ENCODE measurements at regions not wholly inside any gene's neighbourhood (a gene's known extent, or its start where the extent isn't known, plus 50 kb on each side); places are given as distances from the start of the nearest gene placed in this dataset.

- no peak for DNase-seq
Observed at GRCh38 chr18:50492097-50492496, 67.8 kb upstream of the MAPK4 start.

GRCh38 chr18:50494569-50494968 lies 65.3 kb upstream of the MAPK4 start:
- no peak for DNase-seq

- DNase-seq: no peak
Observed at GRCh38 chr18:50506362-50506761, 53.5 kb upstream of the MAPK4 start.

GRCh38 chr18:50507120-50507590 lies 52.7 kb upstream of the MAPK4 start:
- DNase-seq: peak; percentile 7

GRCh38 chr18:50508228-50508627 lies 51.7 kb upstream of the MAPK4 start:
- DNase-seq: no peak

GRCh38 chr18:50509012-50509411 lies 50.9 kb upstream of the MAPK4 start:
- no peak for DNase-seq
